ENCODE measurements at regions not wholly inside any gene's neighbourhood (a gene's known extent, or its start where the extent isn't known, plus 50 kb on each side); places are given as distances from the start of the nearest gene placed in this dataset.

DNA sequence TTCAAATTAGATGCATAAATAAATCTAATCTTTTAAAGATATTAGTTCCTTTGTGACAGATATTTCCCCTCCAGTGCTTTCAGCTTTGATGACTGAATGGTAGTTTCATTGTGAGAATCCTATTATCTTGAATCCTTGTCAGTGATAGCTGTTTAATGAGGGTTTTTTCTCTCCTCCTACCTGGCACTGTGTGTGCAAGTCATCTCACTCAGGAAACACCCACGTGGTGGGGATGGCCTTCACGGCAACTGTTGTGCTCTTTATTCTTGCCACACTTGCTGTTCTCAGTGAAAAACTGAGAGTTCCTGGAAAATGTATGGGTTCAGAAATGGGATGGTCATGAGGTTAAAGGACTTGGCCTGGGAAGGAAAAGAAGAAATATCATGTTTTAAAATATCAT is 129.9 kb downstream of the SPRY1 start:
- TF ChIP-seq, protein P1, sequence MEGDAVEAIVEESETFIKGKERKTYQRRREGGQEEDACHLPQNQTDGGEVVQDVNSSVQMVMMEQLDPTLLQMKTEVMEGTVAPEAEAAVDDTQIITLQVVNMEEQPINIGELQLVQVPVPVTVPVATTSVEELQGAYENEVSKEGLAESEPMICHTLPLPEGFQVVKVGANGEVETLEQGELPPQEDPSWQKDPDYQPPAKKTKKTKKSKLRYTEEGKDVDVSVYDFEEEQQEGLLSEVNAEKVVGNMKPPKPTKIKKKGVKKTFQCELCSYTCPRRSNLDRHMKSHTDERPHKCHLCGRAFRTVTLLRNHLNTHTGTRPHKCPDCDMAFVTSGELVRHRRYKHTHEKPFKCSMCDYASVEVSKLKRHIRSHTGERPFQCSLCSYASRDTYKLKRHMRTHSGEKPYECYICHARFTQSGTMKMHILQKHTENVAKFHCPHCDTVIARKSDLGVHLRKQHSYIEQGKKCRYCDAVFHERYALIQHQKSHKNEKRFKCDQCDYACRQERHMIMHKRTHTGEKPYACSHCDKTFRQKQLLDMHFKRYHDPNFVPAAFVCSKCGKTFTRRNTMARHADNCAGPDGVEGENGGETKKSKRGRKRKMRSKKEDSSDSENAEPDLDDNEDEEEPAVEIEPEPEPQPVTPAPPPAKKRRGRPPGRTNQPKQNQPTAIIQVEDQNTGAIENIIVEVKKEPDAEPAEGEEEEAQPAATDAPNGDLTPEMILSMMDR (conservative IDR thresholded peaks at IDR 0.05): no peak
- TF ChIP-seq ZFX (IDR thresholded peaks at IDR 0.05): no peak
